OCI-LY3 (cell line): ENCODE measurements at regions not wholly inside any gene's neighbourhood (a gene's known extent, or its start where the extent isn't known, plus 50 kb on each side); places are given as distances from the start of the nearest gene placed in this dataset.

Experiments used
- H2AFZ ChIP-seq: fragments of 200-600, 300-600 bp; shearing (Covaris generic); 2 replicates; pipeline ENCODE4 v1.6.0; 2014; ENCODE audit warnings: antibody characterized with exemption, low read depth, low read length
- H3K27ac ChIP-seq: fragments of 200-600, 300-600 bp; sonication (generic); 2 replicates; pipeline ENCODE4 v1.5.1; 2014; ENCODE audit warnings: mild to moderate bottlenecking, low read length, moderate library complexity, mixed read lengths
- H3K27me3 ChIP-seq: fragments of 200-600, 300-600 bp; sonication (generic); 2 replicates; pipeline ENCODE4 v1.6.1; 2014; ENCODE audit warnings: low read depth, low read length, mixed read lengths
- H3K36me3 ChIP-seq: fragments of 200-600, 300-600 bp; sonication (generic); replicated peaks from 2 replicates; pipeline ENCODE3; 2014; ENCODE audit warnings: low read depth, low read length, mixed read lengths
- H3K4me1 ChIP-seq: fragments of 300-600, 200-600 bp; sonication (generic); 2 replicates; pipeline ENCODE4 v1.6.1; 2014; ENCODE audit warnings: low read length, mixed read lengths
- H3K4me2 ChIP-seq: fragments of 200-600, 300-600 bp; sonication (generic); 2 replicates; pipeline ENCODE4 v1.6.1; 2014; ENCODE audit warnings: low read length, mixed read lengths
- H3K4me3 ChIP-seq: fragments of 300-600, 200-600 bp; sonication (generic); 2 replicates; pipeline ENCODE4 v1.5.1; 2014; ENCODE audit warnings: antibody characterized with exemption, mild to moderate bottlenecking, low read length, moderate library complexity
- H3K79me2 ChIP-seq: fragments of 300-600, 200-600 bp; shearing (Covaris generic); 2 replicates; pipeline ENCODE4 v1.6.1; 2014; ENCODE audit warnings: mild to moderate bottlenecking, low read length, mixed read lengths
- H3K9ac ChIP-seq: fragments of 300-600, 200-600 bp; shearing (Covaris generic); 2 replicates; pipeline ENCODE4 v1.6.0; 2014; ENCODE audit warnings: mild to moderate bottlenecking, low read length, moderate library complexity
- H3K9me3 ChIP-seq: fragments of 200-600, 300-600 bp; shearing (Covaris generic); 2 replicates; pipeline ENCODE4 v1.6.1; 2014; ENCODE audit warnings: low read length, mixed read lengths; ENCODE audit not compliant: insufficient read depth
- H4K20me1 ChIP-seq: fragments of 200-600, 300-600 bp; sonication (generic); 2 replicates; pipeline ENCODE4 v1.6.1; 2016; ENCODE audit warnings: low read length, mixed read lengths; ENCODE audit not compliant: insufficient read depth
- EZH2phosphoT487 ChIP-seq: fragments of 200-600 bp; shearing (Covaris generic); IDR thresholded peaks from 2 replicates; pipeline ENCODE4 v1.6.1; 2018; ENCODE audit warnings: antibody characterized with exemption, mixed run types, low read depth
- TF ChIP-seq, protein P1 (sequence below): fragments of 200-600, 300-600 bp; sonication (generic); IDR thresholded peaks from 2 replicates; pipeline ENCODE4 v1.5.1; 2014; ENCODE audit warnings: antibody characterized with exemption, low read length, low read depth

DNA sequence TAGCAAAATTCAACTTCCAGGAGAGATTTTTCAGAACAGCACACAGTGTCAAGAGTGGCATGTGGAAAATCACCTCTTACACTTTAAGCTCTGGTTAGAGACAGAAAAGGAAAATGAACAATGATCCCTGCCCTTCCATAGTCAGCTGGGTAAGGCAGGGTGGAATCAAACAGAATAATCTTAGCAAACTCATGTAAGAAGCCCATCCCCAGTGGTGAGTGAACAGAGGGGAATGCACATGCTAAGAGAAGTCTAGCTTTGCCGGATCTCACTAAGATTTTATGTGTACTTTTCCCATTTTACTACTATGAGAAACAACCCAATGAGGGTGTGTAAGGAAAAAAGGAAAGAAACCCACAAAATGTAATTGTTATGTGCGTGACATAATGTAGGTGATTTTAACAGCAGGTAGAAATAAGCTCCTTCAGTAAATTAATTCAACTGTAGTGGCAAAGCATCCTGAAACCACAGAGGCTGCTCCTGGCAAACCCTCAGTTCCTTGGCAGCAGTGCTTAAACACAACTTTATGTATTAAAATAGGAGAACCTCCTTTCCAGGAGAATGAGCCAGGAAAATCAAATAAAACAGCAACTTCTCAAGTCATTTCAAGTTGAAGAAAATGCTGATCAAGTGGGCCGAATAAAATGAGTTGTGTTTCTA lies 366.0 kb upstream of the TRPC7 start:
- H3K4me1 ChIP-seq: no peaks in the 10 kb centered on the region
- no peak overlapping the region for H3K4me2 ChIP-seq
- H3K9ac ChIP-seq: no peak overlapping the region
- no peaks in the 10 kb centered on the region for H3K79me2 ChIP-seq
- H4K20me1 ChIP-seq: no peaks in the 10 kb centered on the region
- H3K27ac ChIP-seq: no peak overlapping the region
- H3K9me3 ChIP-seq: no peaks in the 10 kb centered on the region
- H3K36me3 ChIP-seq: no peaks in the 10 kb centered on the region
- no peak overlapping the region for H2AFZ ChIP-seq
- H3K27me3 ChIP-seq: no peaks in the 10 kb centered on the region
- H3K4me3 ChIP-seq: no peak overlapping the region
- TF ChIP-seq EZH2phosphoT487: no peak
- TF ChIP-seq, protein P1, sequence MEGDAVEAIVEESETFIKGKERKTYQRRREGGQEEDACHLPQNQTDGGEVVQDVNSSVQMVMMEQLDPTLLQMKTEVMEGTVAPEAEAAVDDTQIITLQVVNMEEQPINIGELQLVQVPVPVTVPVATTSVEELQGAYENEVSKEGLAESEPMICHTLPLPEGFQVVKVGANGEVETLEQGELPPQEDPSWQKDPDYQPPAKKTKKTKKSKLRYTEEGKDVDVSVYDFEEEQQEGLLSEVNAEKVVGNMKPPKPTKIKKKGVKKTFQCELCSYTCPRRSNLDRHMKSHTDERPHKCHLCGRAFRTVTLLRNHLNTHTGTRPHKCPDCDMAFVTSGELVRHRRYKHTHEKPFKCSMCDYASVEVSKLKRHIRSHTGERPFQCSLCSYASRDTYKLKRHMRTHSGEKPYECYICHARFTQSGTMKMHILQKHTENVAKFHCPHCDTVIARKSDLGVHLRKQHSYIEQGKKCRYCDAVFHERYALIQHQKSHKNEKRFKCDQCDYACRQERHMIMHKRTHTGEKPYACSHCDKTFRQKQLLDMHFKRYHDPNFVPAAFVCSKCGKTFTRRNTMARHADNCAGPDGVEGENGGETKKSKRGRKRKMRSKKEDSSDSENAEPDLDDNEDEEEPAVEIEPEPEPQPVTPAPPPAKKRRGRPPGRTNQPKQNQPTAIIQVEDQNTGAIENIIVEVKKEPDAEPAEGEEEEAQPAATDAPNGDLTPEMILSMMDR: no peak

DNA sequence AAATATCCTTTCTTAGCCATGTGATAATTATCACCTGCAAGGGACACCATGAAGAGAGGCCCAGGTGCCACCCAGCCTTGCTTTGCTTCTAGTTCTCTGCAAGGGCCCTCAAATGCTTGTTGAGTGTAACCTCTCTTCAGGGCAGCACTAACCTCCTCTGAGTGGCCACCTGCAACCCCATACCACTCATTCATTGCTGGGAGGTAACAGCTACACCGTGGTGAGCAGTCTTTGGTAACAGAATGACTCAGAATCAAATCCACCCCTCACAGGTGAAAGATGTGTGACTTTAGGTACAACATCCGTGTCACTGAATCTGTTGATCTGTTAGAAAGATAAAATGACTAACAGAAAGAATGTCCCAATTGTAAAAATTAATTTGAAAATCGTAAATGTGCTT lies 365.1 kb upstream of the TRPC7 start:
- no peak overlapping the region for H2AFZ ChIP-seq
- no peaks in the 10 kb centered on the region for H3K27me3 ChIP-seq
- H3K79me2 ChIP-seq: no peaks in the 10 kb centered on the region
- H3K27ac ChIP-seq: no peak overlapping the region
- no peaks in the 10 kb centered on the region for H4K20me1 ChIP-seq
- no peaks in the 10 kb centered on the region for H3K4me1 ChIP-seq
- H3K36me3 ChIP-seq: no peaks in the 10 kb centered on the region
- no peak overlapping the region for H3K9ac ChIP-seq
- H3K4me3 ChIP-seq: no peak overlapping the region
- no peak overlapping the region for H3K4me2 ChIP-seq
- no peaks in the 10 kb centered on the region for H3K9me3 ChIP-seq
- no peak for TF ChIP-seq EZH2phosphoT487
- TF ChIP-seq, protein P1: no peak

DNA sequence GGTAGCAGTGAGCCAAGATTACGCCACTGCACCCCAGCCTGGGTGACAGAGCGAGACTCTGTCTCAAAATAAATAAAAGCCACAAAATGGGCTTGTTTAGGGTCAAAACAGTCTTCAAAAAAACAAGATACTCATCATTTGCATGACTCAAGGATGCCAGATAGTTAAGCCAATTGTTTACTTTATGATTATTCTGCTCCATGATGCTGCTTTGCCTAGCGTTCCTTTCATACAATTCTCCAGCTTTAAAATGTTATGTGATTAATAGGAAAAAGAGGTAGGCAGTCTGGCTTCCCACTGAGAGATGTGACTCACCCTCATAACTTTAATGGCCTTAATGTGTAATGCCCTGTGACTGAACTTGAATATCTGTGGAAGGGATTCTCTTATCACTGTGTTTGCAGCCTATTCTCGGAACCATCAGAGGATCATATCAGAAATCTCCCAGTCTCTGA lies 364.6 kb upstream of the TRPC7 start:
- Histone ChIP-seq H3K27ac (no peak overlapping the region), H3K27me3 (no peaks in the 10 kb centered on the region), H3K9ac (no peak overlapping the region), H4K20me1 (no peaks in the 10 kb centered on the region), H3K9me3 (no peaks in the 10 kb centered on the region), H2AFZ (no peak overlapping the region), H3K79me2 (no peaks in the 10 kb centered on the region), H3K4me2 (no peak overlapping the region), H3K4me3 (no peak overlapping the region), H3K4me1 (no peaks in the 10 kb centered on the region), H3K36me3 (no peaks in the 10 kb centered on the region)
- TF ChIP-seq, protein P1: no peak
- TF ChIP-seq EZH2phosphoT487: no peak

DNA sequence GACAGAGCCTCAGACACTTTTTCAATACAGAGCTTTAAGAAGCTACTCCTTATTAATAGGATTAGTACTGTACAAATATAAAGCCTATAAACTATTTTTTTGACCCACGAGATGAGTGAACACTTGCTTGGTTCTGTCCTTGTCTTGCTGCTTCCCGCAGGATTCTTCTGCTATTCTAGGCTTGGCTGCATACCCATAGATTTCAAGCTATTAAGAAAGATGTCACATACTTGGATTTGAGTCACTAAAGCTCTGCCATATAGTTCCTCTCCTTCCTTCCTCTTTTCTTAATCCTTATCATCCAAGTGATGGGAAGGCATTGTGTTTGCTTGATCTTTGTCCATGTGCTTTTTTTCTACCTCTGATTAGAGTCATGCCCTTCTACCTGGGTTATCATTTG lies 361.2 kb upstream of the TRPC7 start:
- Histone ChIP-seq H3K9me3 (no peaks in the 10 kb centered on the region), H2AFZ (no peak overlapping the region), H3K27ac (no peak overlapping the region), H3K4me1 (no peaks in the 10 kb centered on the region), H4K20me1 (no peaks in the 10 kb centered on the region), H3K4me3 (no peak overlapping the region), H3K9ac (no peak overlapping the region), H3K36me3 (no peaks in the 10 kb centered on the region), H3K4me2 (no peak overlapping the region), H3K27me3 (no peaks in the 10 kb centered on the region), H3K79me2 (no peaks in the 10 kb centered on the region)
- TF ChIP-seq, protein P1: no peak
- no peak for TF ChIP-seq EZH2phosphoT487
